ENCODE measurements at regions not wholly inside any gene's neighbourhood (a gene's known extent, or its start where the extent isn't known, plus 50 kb on each side); places are given as distances from the start of the nearest gene placed in this dataset.

- no peak for TF ChIP-seq YY1 (IDR thresholded peaks at IDR 0.05; ENCODE audit: insufficient read depth, insufficient read length)
- no peak for TF ChIP-seq SUZ12 (IDR thresholded peaks at IDR 0.05; ENCODE audit: extremely low read depth, insufficient read depth, insufficient read length)
- TF ChIP-seq ZNF274 (IDR thresholded peaks at IDR 0.05; ENCODE audit: low read depth, low read length): no peak
Measured at GRCh38 chr4:30968926-30969325, 248.8 kb downstream of the PCDH7 start.

Measured in NT2/D1 (cell line).